ENCODE measurements at regions not wholly inside any gene's neighbourhood (a gene's known extent, or its start where the extent isn't known, plus 50 kb on each side); places are given as distances from the start of the nearest gene placed in this dataset.

- Histone ChIP-seq H3K27ac (ENCODE audit: insufficient read depth, low read depth, low read length) (no peak overlapping the region), H3K79me2 (ENCODE audit: control insufficient read depth, insufficient read depth, low read length) (no peaks in the 10 kb centered on the region), H3K9me1 (replicated peaks; ENCODE audit: control insufficient read depth, extremely low read depth, insufficient read depth, low read length) (no peaks in the 10 kb centered on the region), H3K4me3 (replicated peaks in 1 of 3; ENCODE audit: insufficient read depth in 1 of 3, low read depth in 1 of 3, low read length in 3 of 3) (no peak overlapping the region), H3K4me1 (ENCODE audit: control insufficient read depth, extremely low read depth, insufficient read depth, low read length) (no peaks in the 10 kb centered on the region), H3K36me3 (ENCODE audit: control insufficient read depth in 2 of 2, extremely low read depth in 1 of 2, insufficient read depth in 2 of 2, low read length in 2 of 2) (no peaks in the 10 kb centered on the region), H3K4me2 (ENCODE audit: insufficient read depth, low read length) (no peak overlapping the region), H3K9ac (replicated peaks; ENCODE audit: extremely low read depth, insufficient read depth, low read length) (no peak overlapping the region), H3K9me3 (replicated peaks; ENCODE audit: control insufficient read depth, insufficient read depth, low read length) (peaks cover 5% of the 10 kb centered on the region), H2AFZ (ENCODE audit: low read depth, low read length) (no peak overlapping the region), H3K27me3 (ENCODE audit: control insufficient read depth in 2 of 2, insufficient read depth in 2 of 2, low read length in 2 of 2) (no peaks in the 10 kb centered on the region), H4K20me1 (replicated peaks; ENCODE audit: control insufficient read depth, extremely low read depth, insufficient read depth, low read length) (no peaks in the 10 kb centered on the region)
- DNase-seq (ENCODE audit: low read depth, low spot score) (no peak), FAIRE-seq (no peak)
- intact Hi-C loops (cut with micrococcal nuclease), result no loop called here
- ChIA-PET CTCF (no interaction called here), POLR2A (no interaction called here)
- TF ChIP-seq FOS (IDR thresholded peaks at IDR 0.05; ENCODE audit: borderline replicate concordance, insufficient read depth, low read length) (no peak), JUN (IDR thresholded peaks at IDR 0.05; ENCODE audit: borderline replicate concordance, insufficient read depth, insufficient read length, low read depth) (no peak), CTCF (IDR thresholded peaks at IDR 0.05; ENCODE audit: extremely low read depth in 1 of 2, insufficient read depth in 1 of 2, low read depth in 1 of 2, low read length in 2 of 2) (no peak), MYC (IDR thresholded peaks at IDR 0.05; ENCODE audit: low read depth, low read length) (no peak)
- BruUV-seq (replicated peaks), result no TSS peak
- dilution Hi-C loops (cut with MboI; ENCODE audit: extremely low pct_ligation_motif_present, low sequenced_read_pairs), result no loop called here
These were observed 1328.6 kb downstream of the UQCRFS1 start for GRCh38 chr19:27884376-27884775.

- no peaks in the 10 kb centered on the region for H4K20me1 ChIP-seq (replicated peaks; ENCODE audit: control insufficient read depth, extremely low read depth, insufficient read depth, low read length)
- CTCF ChIA-PET, result no interaction called here
- no peak for FAIRE-seq
These were observed 1331.7 kb downstream of the UQCRFS1 start for GRCh38 chr19:27881213-27881612.

More at GRCh38 chr19:27881213-27881612, 1331.7 kb downstream of the UQCRFS1 start:
- H3K79me2 ChIP-seq (ENCODE audit: control insufficient read depth, insufficient read depth, low read length), result no peaks in the 10 kb centered on the region
- intact Hi-C loops (cut with micrococcal nuclease) (no loop called here), dilution Hi-C loops (cut with MboI; ENCODE audit: extremely low pct_ligation_motif_present, low sequenced_read_pairs) (no loop called here)
- H3K4me1 ChIP-seq (ENCODE audit: control insufficient read depth, extremely low read depth, insufficient read depth, low read length), result no peaks in the 10 kb centered on the region
- no peaks in the 10 kb centered on the region for H3K27me3 ChIP-seq (ENCODE audit: control insufficient read depth in 2 of 2, insufficient read depth in 2 of 2, low read length in 2 of 2)
- no peak for DNase-seq (ENCODE audit: low read depth, low spot score)
- no peak overlapping the region for H3K4me2 ChIP-seq (ENCODE audit: insufficient read depth, low read length)
- H3K9me3 ChIP-seq (replicated peaks; ENCODE audit: control insufficient read depth, insufficient read depth, low read length), result peaks cover 5% of the 10 kb centered on the region
- H2AFZ ChIP-seq (ENCODE audit: low read depth, low read length), result no peak overlapping the region
- H3K36me3 ChIP-seq (ENCODE audit: control insufficient read depth in 2 of 2, extremely low read depth in 1 of 2, insufficient read depth in 2 of 2, low read length in 2 of 2), result no peaks in the 10 kb centered on the region
- H3K9ac ChIP-seq (replicated peaks; ENCODE audit: extremely low read depth, insufficient read depth, low read length), result no peak overlapping the region
- TF ChIP-seq POLR2AphosphoS5 (IDR thresholded peaks at IDR 0.05; ENCODE audit: insufficient read depth, low read depth, low read length), result no peak
- TF ChIP-seq FOS (IDR thresholded peaks at IDR 0.05; ENCODE audit: borderline replicate concordance, insufficient read depth, low read length), result no peak
- TF ChIP-seq GATA2 (IDR thresholded peaks at IDR 0.05; ENCODE audit: insufficient read depth, insufficient read length, low read depth, low read length), result no peak
- no peak for TF ChIP-seq JUN (IDR thresholded peaks at IDR 0.05; ENCODE audit: borderline replicate concordance, insufficient read depth, insufficient read length, low read depth)
- TF ChIP-seq EZH2 (IDR thresholded peaks at IDR 0.05; ENCODE audit: borderline replicate concordance, low read depth, low read length, severe bottlenecking), result no peak
- TF ChIP-seq POLR2A (IDR thresholded peaks at IDR 0.05; ENCODE audit: low read depth, low read length), result no peak
- TF ChIP-seq MAX (IDR thresholded peaks at IDR 0.05; ENCODE audit: insufficient read depth, insufficient read length), result no peak
- H3K4me3 ChIP-seq (replicated peaks in 1 of 3; ENCODE audit: insufficient read depth in 1 of 3, low read depth in 1 of 3, low read length in 3 of 3), result no peak overlapping the region
- H3K27ac ChIP-seq (ENCODE audit: insufficient read depth, low read depth, low read length), result no peak overlapping the region
- H3K9me1 ChIP-seq (replicated peaks; ENCODE audit: control insufficient read depth, extremely low read depth, insufficient read depth, low read length), result no peaks in the 10 kb centered on the region
- POLR2A ChIA-PET, result no interaction called here
- no TSS peak for BruUV-seq (replicated peaks)

All from endothelial cell of umbilical vein (primary cell).